Muscle of leg (tissue), 3 donors: ENCODE measurements at regions not wholly inside any gene's neighbourhood (a gene's known extent, or its start where the extent isn't known, plus 50 kb on each side); places are given as distances from the start of the nearest gene placed in this dataset.
A peak's percentile ranks its signal among the peaks of the same experiment; 100 is the strongest.

Experiments used
- DNase-seq: peaks from one replicate; pipeline ENCODE4 v3.0.0; 2013
- H3K27ac ChIP-seq: one replicate; pipeline ENCODE4 v1.5.1; 2013; ENCODE audit warnings: mild to moderate bottlenecking, low read length, control low read depth
- H3K27me3 ChIP-seq: one replicate; pipeline ENCODE4 v1.6.1; 2013; ENCODE audit warnings: low read length; ENCODE audit not compliant: control insufficient read depth, insufficient read depth
- H3K36me3 ChIP-seq: one replicate; pipeline ENCODE4 v1.6.1; 2013; ENCODE audit warnings: low read length; ENCODE audit not compliant: control insufficient read depth, insufficient read depth
- H3K4me1 ChIP-seq: one replicate; pipeline ENCODE4 v1.6.1; 2013; ENCODE audit warnings: low read length; ENCODE audit not compliant: control insufficient read depth, insufficient read depth
- H3K4me3 ChIP-seq: one replicate; pipeline ENCODE4 v1.5.1; 2013; ENCODE audit warnings: low read length, control low read depth
- H3K9me3 ChIP-seq: replicated peaks from 2 replicates; pipeline ENCODE4 v1.6.1; 2013; ENCODE audit warnings: low read depth, low read length; ENCODE audit not compliant: control insufficient read depth
- WGBS: methylation state at CpG from one replicate; pipeline ENCODE4 v1.1.5; 2013; ENCODE audit warnings: missing lambda C conversion rate; ENCODE audit not compliant: insufficient coverage; 5-methylcytosine and 5-hydroxymethylcytosine counted together

- no peaks in the 10 kb centered on the region for H3K9me3 ChIP-seq
- no peaks in the 10 kb centered on the region for H3K27me3 ChIP-seq
- DNase-seq, result no peak
- H3K4me3 ChIP-seq, result no peak overlapping the region
- no peak overlapping the region for H3K27ac ChIP-seq
- H3K36me3 ChIP-seq, result no peaks in the 10 kb centered on the region
- 79% methylated on average over 3 of the region's 5 CpGs for WGBS
- H3K4me1 ChIP-seq, result peaks cover 2% of the 10 kb centered on the region
Observed at GRCh38 chr12:126064028-126064427, 998.8 kb downstream of the AACS start.

GRCh38 chr12:126067626-126068329, 1002.5 kb downstream of the AACS start:
- Histone ChIP-seq H3K27me3 (no peaks in the 10 kb centered on the region), H3K4me1 (no peaks in the 10 kb centered on the region), H3K4me3 (no peak overlapping the region), H3K9me3 (peaks cover 17% of the 10 kb centered on the region), H3K27ac (no peak overlapping the region), H3K36me3 (no peaks in the 10 kb centered on the region)
- peak; percentile 8 for DNase-seq
- no CpG with 5 or more reads among the region's 3 CpGs for WGBS

GRCh38 chr12:126069549-126070165, 1004.4 kb downstream of the AACS start:
- Histone ChIP-seq H3K27ac (no peak overlapping the region), H3K27me3 (no peaks in the 10 kb centered on the region), H3K36me3 (no peaks in the 10 kb centered on the region), H3K9me3 (peaks cover 17% of the 10 kb centered on the region), H3K4me1 (no peaks in the 10 kb centered on the region), H3K4me3 (no peak overlapping the region)
- DNase-seq, result peak; percentile 21
- WGBS, result 35% methylated on average over 3 of the region's 4 CpGs

GRCh38 chr12:126076515-126076914, 1011.3 kb downstream of the AACS start:
- Histone ChIP-seq H3K36me3 (no peaks in the 10 kb centered on the region), H3K4me3 (no peak overlapping the region), H3K9me3 (no peaks in the 10 kb centered on the region), H3K27ac (no peak overlapping the region), H3K4me1 (no peaks in the 10 kb centered on the region), H3K27me3 (no peaks in the 10 kb centered on the region)
- 64% methylated on average over 1 of the region's 1 CpG for WGBS
- DNase-seq, result no peak

- WGBS, result 60% methylated on average over 2 of the region's 8 CpGs
- no peak overlapping the region for H3K27ac ChIP-seq
- no peaks in the 10 kb centered on the region for H3K36me3 ChIP-seq
- DNase-seq, result peak; percentile 51
- H3K9me3 ChIP-seq, result no peaks in the 10 kb centered on the region
- H3K4me1 ChIP-seq, result no peaks in the 10 kb centered on the region
- H3K27me3 ChIP-seq, result no peaks in the 10 kb centered on the region
- no peak overlapping the region for H3K4me3 ChIP-seq
Observed at GRCh38 chr12:126083926-126084325, 1018.7 kb downstream of the AACS start.

GRCh38 chr12:126084480-126084879, 1019.2 kb downstream of the AACS start:
- no peak for DNase-seq
- Histone ChIP-seq H3K9me3 (no peaks in the 10 kb centered on the region), H3K27ac (no peak overlapping the region), H3K4me1 (no peaks in the 10 kb centered on the region), H3K4me3 (no peak overlapping the region), H3K36me3 (no peaks in the 10 kb centered on the region), H3K27me3 (no peaks in the 10 kb centered on the region)

GRCh38 chr12:126086242-126086641, 1021.0 kb downstream of the AACS start:
- Histone ChIP-seq H3K9me3 (peaks cover 2% of the 10 kb centered on the region), H3K27me3 (no peaks in the 10 kb centered on the region), H3K36me3 (no peaks in the 10 kb centered on the region), H3K4me3 (no peak overlapping the region), H3K4me1 (no peaks in the 10 kb centered on the region), H3K27ac (no peak overlapping the region)
- DNase-seq, result no peak
- WGBS, result 20% methylated on average over 1 of the region's 3 CpGs

- 20% methylated on average over 1 of the region's 3 CpGs for WGBS
- no peaks in the 10 kb centered on the region for H3K27me3 ChIP-seq
Observed at GRCh38 chr12:126087692-126088091, 1022.5 kb downstream of the AACS start.

GRCh38 chr12:126093908-126094307, 1028.7 kb downstream of the AACS start:
- Histone ChIP-seq H3K9me3 (peaks cover 2% of the 10 kb centered on the region), H3K27me3 (no peaks in the 10 kb centered on the region), H3K4me1 (no peaks in the 10 kb centered on the region), H3K36me3 (no peaks in the 10 kb centered on the region), H3K27ac (no peak overlapping the region), H3K4me3 (no peak overlapping the region)
- no CpG with 5 or more reads among the region's 1 CpG for WGBS
- DNase-seq, result peak; percentile 31

More at GRCh38 chr12:126087692-126088091, 1022.5 kb downstream of the AACS start:
- peaks cover 2% of the 10 kb centered on the region for H3K9me3 ChIP-seq
- no peaks in the 10 kb centered on the region for H3K36me3 ChIP-seq
- no peak overlapping the region for H3K27ac ChIP-seq
- H3K4me3 ChIP-seq, result no peak overlapping the region
- H3K4me1 ChIP-seq, result no peaks in the 10 kb centered on the region
- no peak for DNase-seq

- WGBS, result 57% methylated on average over 2 of the region's 3 CpGs
- no peaks in the 10 kb centered on the region for H3K27me3 ChIP-seq
- no peaks in the 10 kb centered on the region for H3K36me3 ChIP-seq
- no peak overlapping the region for H3K4me3 ChIP-seq
- no peaks in the 10 kb centered on the region for H3K4me1 ChIP-seq
- no peak overlapping the region for H3K27ac ChIP-seq
- H3K9me3 ChIP-seq, result no peaks in the 10 kb centered on the region
- peak; percentile 43 for DNase-seq
Observed at GRCh38 chr12:126095748-126096510, 1030.7 kb downstream of the AACS start.
